ENCODE measurements at regions not wholly inside any gene's neighbourhood (a gene's known extent, or its start where the extent isn't known, plus 50 kb on each side); places are given as distances from the start of the nearest gene placed in this dataset.
A peak's percentile ranks its signal among the peaks of the same experiment; 100 is the strongest.

GRCh38 chr11:126129727-126130671 is 67.3 kb upstream of the CDON start:
- no peak for DNase-seq (ENCODE audit: low read depth)

GRCh38 chr11:126127898-126128297 is 65.2 kb upstream of the CDON start:
- DNase-seq (ENCODE audit: low read depth), result no peak

GRCh38 chr11:126127284-126127845 is 64.7 kb upstream of the CDON start:
- no peak for DNase-seq (ENCODE audit: low read depth)

- DNase-seq (ENCODE audit: low read depth), result no peak
These were observed 61.6 kb upstream of the CDON start for GRCh38 chr11:126124231-126124661.

GRCh38 chr11:126123686-126124085 is 61.0 kb upstream of the CDON start:
- no peak for DNase-seq (ENCODE audit: low read depth)

DNA sequence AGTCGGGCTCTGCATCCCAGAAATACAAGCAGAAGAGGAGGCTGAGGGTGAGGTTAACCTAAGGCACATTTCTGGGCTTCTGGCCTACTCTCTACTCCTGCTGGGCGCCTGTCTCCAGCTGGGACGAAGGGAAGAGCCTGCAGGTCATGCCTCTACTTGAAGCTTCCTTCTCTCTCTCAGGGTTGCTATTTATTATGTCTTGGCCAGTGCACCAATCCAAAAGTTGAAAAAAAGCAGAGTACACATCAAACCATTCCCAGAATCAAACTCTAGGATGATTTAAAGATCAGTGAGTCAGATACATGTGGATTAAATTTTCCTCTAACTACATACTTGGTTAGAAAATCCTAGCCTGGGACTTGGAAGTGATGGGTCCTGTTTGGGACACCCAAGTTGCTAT is 60.2 kb upstream of the CDON start:
- DNase-seq (ENCODE audit: low read depth), result no peak

DNA sequence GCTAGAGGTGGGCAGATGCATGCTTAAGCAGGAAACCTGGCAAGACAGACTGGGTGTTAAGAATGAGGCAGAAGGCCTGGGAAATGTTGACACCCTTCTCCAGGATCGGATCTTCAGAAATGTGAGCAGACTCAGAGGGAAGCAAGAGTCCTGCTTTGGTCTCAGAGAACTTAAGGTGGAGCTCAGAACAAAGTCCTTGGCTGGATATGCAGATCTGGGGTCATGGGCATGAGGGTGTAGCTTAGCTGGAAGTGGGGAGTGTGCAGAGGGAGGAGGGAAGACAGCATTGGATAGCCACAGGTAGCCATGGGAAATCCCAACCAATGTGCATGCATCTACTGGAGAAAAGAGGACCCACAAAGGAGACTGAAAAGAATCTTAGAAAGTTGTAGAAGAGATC is 58.6 kb upstream of the CDON start:
- DNase-seq (ENCODE audit: low read depth), result no peak

- no peak for DNase-seq (ENCODE audit: low read depth)
These were observed 56.1 kb upstream of the CDON start for GRCh38 chr11:126118806-126119205.

DNA sequence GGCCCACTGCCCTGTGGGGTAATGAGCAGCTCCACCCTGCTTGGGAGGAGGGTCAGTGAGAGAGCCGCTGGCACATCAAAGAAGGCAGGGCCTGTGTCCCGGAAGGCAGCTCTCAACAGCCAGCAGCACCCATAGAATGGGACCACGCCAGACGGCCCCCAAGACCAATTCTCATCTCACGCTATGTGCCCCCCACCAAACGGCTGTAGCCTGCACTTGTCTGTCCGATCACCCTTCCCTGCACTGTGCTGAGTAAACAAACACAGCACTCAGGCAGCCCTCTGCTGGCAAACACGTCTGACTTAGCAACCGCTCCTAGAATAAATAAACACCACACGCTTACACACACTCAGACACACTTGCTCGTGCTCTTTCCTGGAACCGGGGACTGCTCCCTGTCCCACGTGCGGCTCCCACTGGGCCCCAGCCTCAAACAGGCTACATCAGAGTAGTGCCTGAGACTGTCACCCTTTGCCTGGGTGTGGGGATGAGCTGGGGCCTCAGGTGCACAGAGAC is 53.2 kb upstream of the CDON start:
- peak; percentile 76 for DNase-seq (ENCODE audit: low read depth)

DNA sequence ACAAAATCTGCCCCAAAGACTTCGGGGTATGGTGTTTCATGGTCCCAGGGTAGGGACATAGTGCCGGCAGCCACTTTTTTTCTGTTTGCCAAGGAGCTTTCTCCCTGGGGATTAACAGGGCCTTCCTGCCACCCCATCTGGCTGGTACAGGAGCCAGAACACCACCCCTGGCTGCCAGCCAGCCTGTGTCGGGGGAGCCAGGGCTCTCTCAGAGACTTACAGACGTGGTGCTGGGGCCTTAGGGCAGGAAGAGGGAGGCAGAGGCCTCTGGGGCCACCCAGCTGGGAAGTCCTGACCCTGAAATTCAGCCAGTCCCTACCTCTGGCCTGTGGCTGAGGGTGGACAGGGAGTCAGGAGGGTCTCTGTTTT is 52.4 kb upstream of the CDON start:
- DNase-seq (ENCODE audit: low read depth), result peak; percentile 60

DNA sequence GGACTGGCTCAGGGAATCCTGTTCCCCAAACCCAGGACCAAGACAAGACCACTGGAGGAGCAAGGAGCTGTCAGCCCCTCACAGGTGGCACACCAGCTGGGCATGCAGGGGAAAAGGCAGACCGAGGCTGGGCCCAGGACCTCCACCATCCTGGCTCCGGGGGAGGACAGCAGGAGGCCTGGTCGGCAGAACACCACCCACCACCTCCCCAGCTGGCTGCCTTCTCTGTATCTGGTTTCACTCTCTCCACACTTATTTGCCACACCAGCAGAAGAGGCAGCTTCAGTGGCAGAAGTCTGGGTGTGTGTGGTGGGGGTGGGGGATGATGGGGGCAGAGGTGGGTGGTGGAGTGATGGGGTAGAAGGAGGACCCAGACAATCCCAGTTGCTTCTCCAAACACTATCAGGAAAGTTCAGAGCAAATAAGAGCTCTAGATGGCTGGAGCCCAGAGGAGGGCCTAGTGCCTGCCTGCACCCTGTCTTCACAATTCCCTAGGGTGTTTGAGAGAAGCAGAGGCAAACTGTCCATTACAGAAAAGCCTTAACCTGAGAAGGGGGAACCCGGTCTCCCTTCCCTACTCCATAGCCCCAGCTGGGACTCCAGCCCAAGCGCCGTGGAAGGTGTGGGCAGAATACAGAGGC is 51.9 kb upstream of the CDON start:
- peak; percentile 37 for DNase-seq (ENCODE audit: low read depth)

DNA sequence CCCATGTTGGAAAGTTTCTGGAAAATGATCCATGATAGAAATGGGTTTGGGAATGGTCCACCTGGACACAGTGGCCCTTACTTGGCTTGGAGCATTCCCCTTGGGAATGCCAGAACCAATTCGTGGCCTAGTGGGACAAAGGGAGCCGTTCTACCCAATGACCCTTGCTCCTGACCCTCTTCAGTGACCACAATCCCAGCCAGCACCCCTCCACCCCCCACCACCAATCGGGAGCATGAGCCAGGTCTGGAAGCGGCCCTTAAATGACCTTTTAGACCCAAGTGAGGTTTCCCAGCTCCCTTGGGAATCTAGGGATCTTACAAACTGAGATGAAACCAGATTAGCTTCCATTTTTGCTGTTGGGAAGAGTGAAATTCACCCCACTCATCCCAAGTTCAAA is 51.3 kb upstream of the CDON start:
- DNase-seq (ENCODE audit: low read depth), result no peak

DNA sequence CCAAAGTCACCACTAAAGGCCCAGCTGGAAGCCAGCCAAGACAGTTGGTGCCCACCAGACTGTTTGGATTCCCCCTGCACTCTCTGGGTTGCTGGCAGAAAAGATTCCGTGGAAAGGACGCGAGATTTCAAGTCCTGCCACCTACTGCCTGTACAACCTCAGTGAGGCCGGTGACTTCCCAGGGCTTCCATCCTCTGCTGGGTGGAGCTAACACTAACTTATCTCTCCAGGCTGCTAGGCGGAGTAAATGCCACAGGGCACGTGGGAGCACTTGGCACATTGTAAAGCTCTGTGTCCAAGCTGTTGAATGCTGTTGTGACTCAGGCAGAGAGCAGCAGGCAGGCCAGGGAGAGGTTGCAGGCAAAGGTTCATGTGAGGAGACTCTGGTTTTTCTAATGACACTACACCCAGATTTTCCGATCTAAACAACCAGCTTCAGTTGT is 50.9 kb upstream of the CDON start:
- DNase-seq (ENCODE audit: low read depth), result peak; percentile 96

DNA sequence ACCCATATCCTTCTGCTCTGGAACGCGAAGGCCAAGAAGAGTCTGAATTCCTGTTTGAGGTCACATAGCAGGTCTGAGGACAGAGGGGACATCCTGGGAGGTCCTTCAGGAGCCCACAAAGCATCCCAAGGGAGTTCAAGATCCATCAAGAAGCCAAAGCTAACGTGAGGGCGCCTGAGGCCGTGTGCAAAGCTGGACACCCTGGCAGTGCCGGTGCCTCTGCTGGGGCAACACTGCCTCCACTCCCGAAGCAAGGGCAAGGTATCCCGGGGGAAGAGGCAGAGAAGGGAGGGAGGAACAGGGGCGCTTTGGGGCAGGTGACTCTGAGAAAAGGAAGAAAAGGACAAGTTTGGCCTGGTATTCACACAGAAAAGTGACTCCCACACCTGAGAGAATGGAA is 50.3 kb upstream of the CDON start:
- no peak for DNase-seq (ENCODE audit: low read depth)

DNA sequence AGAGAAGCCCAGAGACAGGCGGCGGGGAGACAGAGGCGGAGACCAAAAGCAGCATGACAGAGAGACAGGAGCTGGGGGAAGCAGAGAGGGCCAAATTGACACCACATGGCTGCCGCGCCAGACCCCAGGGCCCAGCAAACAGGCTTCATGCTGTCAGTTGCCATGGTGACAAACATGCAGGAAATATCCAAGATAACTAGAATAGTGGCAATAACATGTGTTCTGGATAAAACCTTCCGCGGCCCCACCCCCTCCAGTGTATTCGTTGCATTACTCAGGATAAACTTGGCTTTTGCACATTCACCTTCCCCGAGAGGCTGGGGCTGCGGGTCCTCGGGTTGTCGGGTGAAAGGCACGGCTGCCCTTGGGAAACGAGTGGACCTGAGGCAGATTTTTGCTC is 49.9 kb upstream of the CDON start:
- no peak for DNase-seq (ENCODE audit: low read depth)

Measured in Daoy (cell line).